NCI-H446 treated with DMSO at 0.1 percent for 48 hours (cell line): ENCODE measurements at regions not wholly inside any gene's neighbourhood (a gene's known extent, or its start where the extent isn't known, plus 50 kb on each side); places are given as distances from the start of the nearest gene placed in this dataset.
"Not testable (repeated sequence)": the region's sequence is repeated elsewhere in the genome, so short reads cannot be mapped to it uniquely, and the experiment has no call there.

Experiments
- DNase-seq: peaks from one replicate; lab custom pipeline; 2025; lab: John Stamatoyannopoulos, UW

DNA sequence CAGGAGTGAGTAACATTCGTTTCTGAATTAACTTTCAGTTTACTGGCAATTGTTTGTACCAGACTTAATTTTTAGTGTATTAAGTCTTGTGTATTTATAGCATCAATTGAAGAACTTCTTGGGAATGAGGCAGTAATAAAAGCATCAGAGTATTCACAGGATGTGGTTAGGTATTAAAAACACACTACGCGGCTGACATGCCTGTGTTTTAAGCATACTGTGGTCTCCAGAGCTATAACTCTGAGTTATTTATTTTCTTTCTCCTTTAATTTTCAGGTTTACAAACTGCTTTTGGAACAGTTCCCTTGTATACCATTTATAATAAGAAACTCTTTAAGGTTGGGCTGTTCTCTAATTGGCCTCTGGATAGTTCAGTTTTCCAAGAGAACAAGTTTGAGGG, 626.1 kb upstream of the NRG3 start:
- DNase-seq: no peak

- DNase-seq: no peak
Observed at GRCh38 chr10:81251457-81252115, 623.4 kb upstream of the NRG3 start.

DNA sequence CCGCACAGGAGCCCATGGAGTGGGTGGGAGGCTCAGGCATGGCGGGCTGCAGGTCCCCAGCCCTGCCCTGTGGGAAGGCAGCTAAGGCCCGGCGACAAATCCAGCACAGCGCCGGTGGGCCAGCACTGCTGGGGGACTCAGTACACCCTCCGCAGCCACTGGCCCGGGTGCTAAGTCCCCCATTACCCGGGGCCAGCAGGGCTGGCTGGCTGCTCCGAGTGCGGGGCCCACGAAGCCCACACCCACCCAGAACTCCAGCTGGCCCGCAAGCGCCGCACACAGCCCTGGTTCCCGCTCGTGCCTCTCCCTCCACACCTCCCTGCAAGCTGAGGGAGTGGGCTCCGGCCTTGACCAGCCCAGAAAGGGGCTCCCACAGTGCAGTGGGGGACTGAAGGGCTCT, 610.0 kb upstream of the NRG3 start:
- DNase-seq: not testable (repeated sequence)

GRCh38 chr10:81270051-81270450, 604.9 kb upstream of the NRG3 start:
- DNase-seq: no peak

GRCh38 chr10:81280497-81281479, 594.2 kb upstream of the NRG3 start:
- no peak for DNase-seq

DNA sequence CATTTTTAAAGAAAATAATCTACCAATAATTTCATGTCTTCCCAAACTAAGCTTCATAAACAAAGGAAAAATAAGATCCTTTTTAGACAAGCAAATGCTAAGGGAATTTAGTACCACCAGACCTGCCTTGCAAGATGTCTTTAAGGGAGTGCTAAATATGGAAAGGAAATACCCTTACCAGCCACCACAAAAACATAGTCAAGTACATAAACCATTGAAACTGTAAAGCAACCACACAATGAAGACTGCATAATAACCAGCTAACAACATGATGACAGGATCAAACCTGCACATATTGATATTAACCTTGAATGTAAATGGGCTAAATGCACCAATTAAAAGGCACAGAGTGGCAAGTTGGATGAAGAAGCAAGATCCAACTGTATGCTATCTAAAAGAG, 586.5 kb upstream of the NRG3 start:
- DNase-seq: no peak

DNA sequence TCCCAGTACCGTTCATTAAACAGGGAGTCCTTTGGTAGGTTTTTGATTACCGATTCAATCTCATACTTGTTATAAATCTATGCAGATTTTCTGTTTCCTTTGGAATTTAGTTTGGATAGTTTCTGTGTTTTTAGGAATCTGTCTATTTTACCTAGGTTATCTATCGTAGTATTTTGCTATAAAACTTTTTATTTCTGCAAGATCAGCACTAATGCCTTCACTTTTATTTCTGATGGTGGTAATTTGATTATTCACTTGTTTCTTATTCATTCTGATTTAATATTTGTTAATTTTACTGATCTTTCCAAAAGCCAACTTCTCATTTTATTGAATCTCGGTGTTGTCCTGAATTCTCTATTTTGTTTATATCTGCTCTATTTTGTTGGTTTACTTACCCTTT, 577.7 kb upstream of the NRG3 start:
- no peak for DNase-seq

GRCh38 chr10:81303656-81304055, 571.3 kb upstream of the NRG3 start:
- DNase-seq: no peak

DNA sequence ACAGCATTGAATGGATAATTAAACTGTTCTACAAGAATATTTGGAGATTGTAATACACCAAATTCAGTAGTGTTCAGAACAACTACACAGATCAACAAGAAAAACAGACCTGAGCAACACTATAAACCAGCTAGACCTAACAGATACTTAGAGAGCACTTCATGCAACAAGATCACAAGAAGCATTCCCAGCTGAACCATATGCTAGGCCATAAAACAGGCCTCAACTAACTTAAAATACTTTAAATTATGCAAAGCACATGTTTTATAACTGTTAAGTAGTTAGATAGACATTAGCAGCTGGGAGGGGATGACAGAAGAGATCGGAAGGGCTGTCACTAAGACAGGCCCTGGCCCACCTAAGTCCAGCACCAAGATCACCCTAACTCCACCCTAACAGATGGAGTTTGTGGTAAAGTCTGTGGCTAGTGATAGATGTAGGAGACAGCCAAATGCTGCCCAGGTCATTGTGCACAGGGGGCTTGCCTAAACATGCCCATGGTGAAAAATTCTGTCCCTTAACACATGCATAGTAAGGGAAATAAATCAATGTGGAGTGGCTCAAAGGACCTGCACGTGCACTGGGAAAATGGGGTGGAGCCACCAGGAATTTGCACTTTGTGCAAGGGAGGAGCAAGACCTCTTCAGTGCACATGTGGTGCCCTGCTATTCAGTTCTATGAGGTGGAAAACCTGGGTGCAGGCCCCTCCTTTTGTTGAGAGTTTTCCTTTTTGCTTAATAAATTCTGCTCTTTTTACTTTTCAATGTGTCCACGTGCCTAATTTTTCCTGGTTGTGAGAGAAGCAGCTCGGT, 567.8 kb upstream of the NRG3 start:
- no peak for DNase-seq

DNA sequence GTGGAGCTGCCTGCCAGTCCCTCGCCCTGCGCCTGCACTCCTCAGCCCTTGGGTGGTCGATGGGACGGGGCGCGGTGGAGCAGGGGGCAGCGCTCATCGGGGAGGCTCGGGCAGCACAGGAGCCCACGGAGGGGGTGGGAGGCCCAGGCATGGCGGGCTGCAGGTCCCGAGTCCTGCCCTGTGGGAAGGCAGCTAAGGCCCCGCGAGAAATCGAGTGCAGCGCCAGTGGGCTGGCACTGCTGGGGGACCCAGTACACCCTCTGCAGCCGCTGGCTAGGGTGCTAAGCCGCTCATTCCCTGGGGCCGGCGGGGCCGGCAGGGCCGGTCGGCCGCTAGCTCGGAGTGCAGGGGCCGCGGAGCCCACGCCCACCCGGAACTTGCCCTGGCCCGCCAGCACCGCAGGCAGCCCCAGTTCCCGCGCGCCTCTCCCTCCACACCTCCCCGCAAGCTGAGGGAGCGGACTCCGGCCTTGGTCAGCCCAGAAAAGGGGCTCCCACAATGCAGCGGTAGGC, 565.9 kb upstream of the NRG3 start:
- no peak for DNase-seq

DNA sequence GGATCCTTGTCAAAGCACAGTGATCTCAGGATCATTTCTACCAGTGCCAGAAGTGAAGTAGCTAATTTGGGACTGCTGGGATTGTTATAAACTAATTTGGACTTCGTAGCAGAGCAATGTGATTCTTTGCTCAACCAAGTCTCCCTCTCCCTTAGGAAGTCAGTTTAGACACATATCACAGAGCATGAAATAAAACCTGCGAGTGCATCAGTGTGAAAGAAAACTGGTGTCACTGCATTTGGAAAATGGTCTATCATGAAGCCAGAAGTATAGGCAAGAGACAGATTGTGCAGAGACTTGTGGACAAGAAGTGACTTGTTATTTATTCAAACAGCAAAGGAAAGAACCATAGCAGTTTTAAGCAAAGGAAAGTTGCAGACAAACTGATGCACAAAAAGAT, 560.5 kb upstream of the NRG3 start:
- DNase-seq: no peak

DNA sequence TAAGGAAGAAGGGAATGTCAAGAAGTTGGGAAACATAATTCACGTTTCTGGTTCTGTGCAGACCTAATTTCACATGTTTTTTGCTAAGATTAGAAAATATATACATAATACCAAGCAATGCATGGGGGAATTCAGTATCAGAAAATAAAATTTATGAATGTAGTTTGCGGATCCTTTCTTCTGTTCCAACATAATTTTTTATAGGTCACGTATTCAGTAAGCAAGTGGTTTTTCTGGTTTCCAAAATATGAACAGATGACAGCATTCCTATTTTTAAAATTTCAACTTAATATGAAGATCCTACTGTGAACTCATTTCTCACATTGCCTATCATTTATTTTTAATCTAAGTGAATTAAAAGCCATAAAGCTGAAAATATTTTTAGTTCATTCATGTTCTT, 560.0 kb upstream of the NRG3 start:
- DNase-seq: no peak

DNA sequence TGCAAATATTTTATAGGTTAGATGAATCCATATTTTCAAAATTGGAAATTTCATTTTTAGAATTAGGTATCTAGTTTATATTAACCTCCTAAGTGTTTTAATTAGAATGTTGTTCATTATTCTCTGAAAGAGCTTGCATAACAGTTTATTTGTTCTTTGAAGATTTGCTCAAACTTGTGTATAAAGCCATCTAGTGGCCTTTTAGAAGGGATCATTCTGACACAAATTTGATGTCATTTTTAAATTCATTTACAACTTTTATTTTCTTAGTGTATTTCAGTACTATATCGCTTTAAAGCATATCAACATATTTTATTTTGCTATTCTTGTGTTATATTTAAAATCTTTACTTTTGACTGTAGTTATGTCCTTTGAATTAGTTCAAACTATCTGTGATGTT, 527.0 kb upstream of the NRG3 start:
- DNase-seq: no peak

GRCh38 chr10:81367132-81367531, 507.9 kb upstream of the NRG3 start:
- DNase-seq: no peak

DNA sequence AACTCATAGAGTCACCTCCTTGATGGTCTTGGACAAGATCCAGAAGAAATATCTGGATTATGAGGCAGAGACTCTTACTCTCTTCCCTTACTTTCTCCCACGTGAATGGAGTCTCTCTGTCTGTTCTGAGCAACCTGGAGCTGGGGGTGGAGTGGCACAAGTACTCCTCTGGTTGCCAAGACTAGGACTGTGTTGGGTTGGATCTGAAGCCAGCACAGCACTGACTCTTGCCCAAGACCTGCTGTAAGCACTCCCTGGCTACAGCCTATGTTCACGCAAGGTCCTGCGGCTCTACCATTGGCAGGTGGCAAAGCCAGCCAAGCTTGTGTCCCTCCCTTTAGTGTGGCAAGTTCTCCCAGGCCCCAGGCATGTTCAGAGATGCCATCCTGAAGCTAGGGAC, 488.2 kb upstream of the NRG3 start:
- no peak for DNase-seq

- DNase-seq: no peak
Observed at GRCh38 chr10:81403451-81403850, 471.5 kb upstream of the NRG3 start.

DNA sequence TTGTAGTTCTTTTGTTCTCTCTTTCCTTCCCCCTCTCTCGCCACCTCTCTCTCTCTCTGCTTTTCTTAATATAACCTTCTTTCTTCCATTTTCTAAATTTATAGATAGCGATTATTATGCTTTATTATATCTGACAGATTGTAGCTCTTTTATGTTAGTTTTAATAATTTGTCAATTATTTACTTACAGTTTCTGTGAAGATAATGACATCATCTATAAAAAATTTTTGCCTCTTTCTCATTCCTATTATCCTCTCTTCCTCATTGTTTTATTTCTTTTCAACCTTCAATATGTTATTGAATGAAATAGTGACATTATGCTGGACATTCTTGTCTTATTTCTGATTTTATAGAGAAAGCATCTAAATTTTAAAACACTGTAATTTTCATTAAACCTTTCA, 469.6 kb upstream of the NRG3 start:
- DNase-seq: no peak

DNA sequence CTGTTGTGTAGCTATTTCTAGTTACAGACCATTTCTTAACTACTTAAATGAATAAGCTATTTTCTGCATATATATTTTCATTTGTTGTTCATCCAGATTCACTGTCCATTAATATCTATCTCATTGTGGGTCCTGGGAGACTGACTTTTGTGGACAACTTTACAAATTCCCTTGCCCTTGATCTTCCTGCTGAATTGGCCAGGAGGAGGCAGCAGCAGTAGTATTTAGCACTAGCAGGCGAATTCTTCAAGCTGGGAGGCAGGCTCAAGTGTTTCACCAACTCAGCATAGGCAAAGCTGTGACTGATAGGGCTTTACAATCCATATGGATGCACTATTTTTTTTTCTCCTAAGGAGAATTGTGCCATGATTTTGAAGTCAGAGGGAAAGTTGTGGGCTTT, 461.0 kb upstream of the NRG3 start:
- no peak for DNase-seq

DNA sequence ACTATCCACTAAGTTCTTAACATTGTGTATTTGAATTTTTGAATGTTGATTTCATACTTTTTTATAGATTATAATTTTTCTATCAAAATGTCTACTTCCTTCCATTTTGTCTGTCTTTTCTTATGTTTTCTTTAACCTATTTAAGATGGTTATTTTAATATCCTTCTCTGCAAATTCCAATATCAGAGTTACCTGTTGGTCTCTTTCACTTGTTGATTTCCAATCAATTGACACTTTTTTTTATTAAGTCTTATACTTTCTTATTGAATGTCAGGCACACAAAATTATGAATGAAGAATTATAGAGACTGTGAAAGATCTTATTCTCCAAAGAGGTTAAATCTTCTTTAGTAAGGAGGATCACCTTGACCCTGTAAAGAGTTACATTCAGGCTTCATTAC, 448.3 kb upstream of the NRG3 start:
- no peak for DNase-seq

DNA sequence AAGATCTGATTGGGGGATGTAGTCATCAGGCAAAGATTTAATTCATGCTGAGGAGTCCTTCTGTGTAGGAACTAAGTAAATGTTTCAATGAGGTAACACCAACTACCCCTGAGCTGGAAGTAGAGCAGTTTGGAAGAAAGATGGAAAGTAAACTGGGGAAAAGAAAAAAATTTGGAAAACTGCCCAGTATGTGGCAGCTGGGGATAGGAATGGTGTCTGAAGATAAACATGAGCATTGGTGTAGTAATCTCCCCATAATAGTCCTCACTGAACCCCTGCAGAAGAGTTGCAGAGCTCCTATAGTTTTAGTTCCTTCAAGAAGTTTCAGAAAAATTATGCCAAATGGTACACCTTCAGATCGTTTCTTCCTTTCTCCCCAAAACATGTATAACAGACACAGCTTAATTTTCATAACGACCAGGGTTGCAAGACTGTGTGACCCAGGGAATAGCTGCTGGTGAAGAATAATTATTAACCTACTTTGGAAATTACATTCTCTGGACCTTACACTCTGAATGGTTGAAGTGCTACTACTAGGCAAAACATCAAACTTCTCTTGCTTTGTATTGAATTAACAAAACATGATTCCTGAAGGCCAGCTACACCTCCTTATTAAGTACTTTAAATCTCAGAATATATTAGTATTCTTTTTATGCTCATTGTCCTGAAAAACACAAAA, 446.4 kb upstream of the NRG3 start:
- DNase-seq: no peak

- DNase-seq: no peak
Observed at GRCh38 chr10:81439445-81439844, 435.5 kb upstream of the NRG3 start.

- not testable (repeated sequence) for DNase-seq
Observed at GRCh38 chr10:81441624-81442023, 433.4 kb upstream of the NRG3 start.
